Kidney epithelial cell (primary cell): ENCODE measurements at regions not wholly inside any gene's neighbourhood (a gene's known extent, or its start where the extent isn't known, plus 50 kb on each side); places are given as distances from the start of the nearest gene placed in this dataset.

Experiments used
- DNase-seq: peaks from one replicate; pipeline ENCODE4 v3.0.0-alpha.2; 2010; ENCODE audit warnings: low read depth
- H3K27me3 ChIP-seq: 2 replicates; pipeline ENCODE4 v1.6.0; 2011; ENCODE audit warnings: low read length; ENCODE audit not compliant: control insufficient read depth, insufficient read depth
- H3K36me3 ChIP-seq: 2 replicates; pipeline ENCODE4 v1.5.1; 2011; ENCODE audit warnings: low read length; ENCODE audit not compliant: control insufficient read depth, insufficient read depth
- H3K4me3 ChIP-seq: 2 replicates; pipeline ENCODE4 v1.5.1; 2011; ENCODE audit warnings: low read depth, mild to moderate bottlenecking, control low read depth, low read length
- TF ChIP-seq, protein P1 (sequence below): IDR thresholded peaks from 2 replicates; pipeline ENCODE4 v1.5.1; 2011; ENCODE audit warnings: mild to moderate bottlenecking, moderate library complexity, low read length, control low read depth, inconsistent platforms; ENCODE audit not compliant: insufficient read depth, poor library complexity, severe bottlenecking

DNA sequence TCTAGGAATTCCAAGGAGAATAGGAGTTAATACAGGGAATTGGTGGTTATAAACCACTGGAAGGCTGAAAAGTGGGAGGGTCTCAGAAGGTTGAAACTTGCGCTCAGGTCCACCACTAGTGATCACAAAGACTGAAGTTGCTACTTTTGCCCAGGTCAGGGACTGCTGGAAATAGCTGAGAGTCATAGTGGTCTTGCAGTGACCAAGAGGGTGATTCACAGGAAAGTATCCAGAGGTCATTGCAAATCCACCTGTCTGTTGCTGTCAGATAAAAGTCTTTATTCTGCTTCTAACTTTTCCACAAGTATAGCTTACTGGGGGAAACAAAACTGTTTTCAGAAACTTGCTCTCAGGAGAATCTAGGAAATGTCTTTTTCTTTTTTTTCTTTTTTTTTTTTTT lies 211.5 kb upstream of the PRSS1 start:
- TF ChIP-seq, protein P1, sequence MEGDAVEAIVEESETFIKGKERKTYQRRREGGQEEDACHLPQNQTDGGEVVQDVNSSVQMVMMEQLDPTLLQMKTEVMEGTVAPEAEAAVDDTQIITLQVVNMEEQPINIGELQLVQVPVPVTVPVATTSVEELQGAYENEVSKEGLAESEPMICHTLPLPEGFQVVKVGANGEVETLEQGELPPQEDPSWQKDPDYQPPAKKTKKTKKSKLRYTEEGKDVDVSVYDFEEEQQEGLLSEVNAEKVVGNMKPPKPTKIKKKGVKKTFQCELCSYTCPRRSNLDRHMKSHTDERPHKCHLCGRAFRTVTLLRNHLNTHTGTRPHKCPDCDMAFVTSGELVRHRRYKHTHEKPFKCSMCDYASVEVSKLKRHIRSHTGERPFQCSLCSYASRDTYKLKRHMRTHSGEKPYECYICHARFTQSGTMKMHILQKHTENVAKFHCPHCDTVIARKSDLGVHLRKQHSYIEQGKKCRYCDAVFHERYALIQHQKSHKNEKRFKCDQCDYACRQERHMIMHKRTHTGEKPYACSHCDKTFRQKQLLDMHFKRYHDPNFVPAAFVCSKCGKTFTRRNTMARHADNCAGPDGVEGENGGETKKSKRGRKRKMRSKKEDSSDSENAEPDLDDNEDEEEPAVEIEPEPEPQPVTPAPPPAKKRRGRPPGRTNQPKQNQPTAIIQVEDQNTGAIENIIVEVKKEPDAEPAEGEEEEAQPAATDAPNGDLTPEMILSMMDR, result no peak
- Histone ChIP-seq H3K4me3 (no peak overlapping the region), H3K36me3 (no peaks in the 10 kb centered on the region), H3K27me3 (no peaks in the 10 kb centered on the region)
- no peak for DNase-seq

DNA sequence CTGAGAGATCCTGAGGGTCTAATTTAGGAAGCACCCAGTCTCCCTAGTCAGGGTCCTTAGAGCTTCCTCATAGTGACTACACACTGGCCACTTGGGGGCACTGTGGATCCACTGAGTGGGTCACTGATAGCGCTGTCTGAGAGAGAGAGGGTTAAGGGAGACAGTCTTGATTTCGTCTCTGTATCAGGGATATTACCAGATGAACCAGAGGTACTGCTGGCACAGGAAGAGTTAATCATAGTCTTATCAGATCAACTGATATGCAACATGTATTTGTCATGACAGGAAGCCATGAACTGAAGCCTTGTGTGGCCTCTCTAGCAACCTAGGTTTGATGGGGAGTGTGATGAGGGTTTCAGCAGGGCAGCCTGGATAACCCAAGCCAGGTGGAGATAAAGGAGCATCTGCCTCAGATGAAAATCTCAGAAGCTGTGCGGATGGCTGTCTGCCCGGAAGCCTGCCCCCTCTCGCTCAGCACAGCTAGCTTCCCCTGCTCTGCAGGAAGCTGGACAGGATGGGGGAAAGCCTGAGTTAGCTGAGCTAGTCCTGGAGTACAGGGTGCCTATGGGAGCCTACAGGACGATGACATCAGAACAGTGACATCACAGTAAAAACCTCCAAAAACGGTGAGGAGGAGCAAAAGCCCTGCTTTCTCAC lies 214.0 kb upstream of the PRSS1 start:
- no peak overlapping the region for H3K4me3 ChIP-seq
- no peaks in the 10 kb centered on the region for H3K36me3 ChIP-seq

DNA sequence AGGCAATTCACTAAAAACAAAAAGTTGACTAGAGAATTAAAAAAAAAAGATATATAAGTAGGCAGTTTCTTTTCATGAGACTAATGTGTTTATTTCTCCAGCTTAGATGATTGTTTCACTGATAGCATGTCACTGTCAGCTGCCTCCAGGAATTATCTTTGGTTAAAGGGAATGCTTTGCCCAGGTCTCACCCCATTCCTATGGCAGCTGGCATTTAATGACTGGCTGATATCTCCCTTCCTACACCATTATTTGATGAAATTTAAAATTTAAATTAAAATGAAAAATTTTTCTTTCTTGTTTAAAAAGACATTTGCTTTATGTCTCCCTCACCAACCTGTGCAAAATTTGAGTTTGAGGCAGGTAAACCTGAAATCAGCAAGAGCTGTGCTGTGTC lies 214.5 kb upstream of the PRSS1 start:
- Histone ChIP-seq H3K4me3 (no peak overlapping the region), H3K27me3 (no peaks in the 10 kb centered on the region), H3K36me3 (no peaks in the 10 kb centered on the region)
- no peak for DNase-seq
- TF ChIP-seq, protein P1, result no peak

More for the DNA sequence above, 214.0 kb upstream of the PRSS1 start:
- no peaks in the 10 kb centered on the region for H3K27me3 ChIP-seq
- TF ChIP-seq, protein P1, result peak; percentile 93
- DNase-seq, result no peak

DNA sequence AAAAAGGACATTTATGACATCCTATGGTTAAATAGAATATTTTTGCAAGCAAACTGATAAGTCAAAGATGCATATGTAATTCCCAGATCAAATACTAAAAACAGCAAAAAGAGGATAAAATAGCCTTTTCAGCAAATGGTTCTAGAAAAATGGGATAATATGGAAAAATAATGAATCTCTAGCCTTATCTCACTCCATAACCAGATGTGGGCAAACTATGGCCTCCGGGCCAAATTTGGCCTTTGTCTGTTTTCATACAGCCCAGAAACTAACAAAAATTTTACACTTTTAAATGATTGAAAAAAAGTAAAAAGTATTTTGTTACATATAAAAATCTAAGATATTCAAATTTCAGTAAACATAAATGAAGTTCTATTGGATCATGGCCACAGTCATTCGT lies 215.4 kb upstream of the PRSS1 start:
- H3K36me3 ChIP-seq, result no peaks in the 10 kb centered on the region
- TF ChIP-seq, protein P1, result no peak
- no peaks in the 10 kb centered on the region for H3K27me3 ChIP-seq
- no peak overlapping the region for H3K4me3 ChIP-seq
- DNase-seq, result no peak

DNA sequence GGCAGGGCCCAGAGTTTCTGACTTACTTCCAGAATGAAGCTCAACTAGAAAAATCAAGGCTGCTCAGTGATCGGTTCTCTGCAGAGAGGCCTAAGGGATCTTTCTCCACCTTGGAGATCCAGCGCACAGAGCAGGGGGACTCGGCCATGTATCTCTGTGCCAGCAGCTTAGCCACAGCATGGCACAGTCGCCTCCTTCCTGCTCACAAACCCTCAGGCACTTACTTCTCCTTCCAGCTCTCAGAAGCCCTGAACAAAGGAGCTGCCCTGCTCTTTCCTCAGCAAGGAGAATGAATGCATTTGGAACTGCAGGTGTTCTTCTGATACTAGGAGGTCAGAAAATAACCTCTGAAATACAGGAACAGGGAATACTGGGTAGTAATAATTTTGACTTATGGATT lies 219.7 kb upstream of the PRSS1 start:
- Histone ChIP-seq H3K27me3 (peaks cover 6% of the 10 kb centered on the region), H3K4me3 (no peak overlapping the region), H3K36me3 (no peaks in the 10 kb centered on the region)
- TF ChIP-seq, protein P1, result no peak
- DNase-seq, result no peak
